ENCODE measurements at regions not wholly inside any gene's neighbourhood (a gene's known extent, or its start where the extent isn't known, plus 50 kb on each side); places are given as distances from the start of the nearest gene placed in this dataset.

DNA sequence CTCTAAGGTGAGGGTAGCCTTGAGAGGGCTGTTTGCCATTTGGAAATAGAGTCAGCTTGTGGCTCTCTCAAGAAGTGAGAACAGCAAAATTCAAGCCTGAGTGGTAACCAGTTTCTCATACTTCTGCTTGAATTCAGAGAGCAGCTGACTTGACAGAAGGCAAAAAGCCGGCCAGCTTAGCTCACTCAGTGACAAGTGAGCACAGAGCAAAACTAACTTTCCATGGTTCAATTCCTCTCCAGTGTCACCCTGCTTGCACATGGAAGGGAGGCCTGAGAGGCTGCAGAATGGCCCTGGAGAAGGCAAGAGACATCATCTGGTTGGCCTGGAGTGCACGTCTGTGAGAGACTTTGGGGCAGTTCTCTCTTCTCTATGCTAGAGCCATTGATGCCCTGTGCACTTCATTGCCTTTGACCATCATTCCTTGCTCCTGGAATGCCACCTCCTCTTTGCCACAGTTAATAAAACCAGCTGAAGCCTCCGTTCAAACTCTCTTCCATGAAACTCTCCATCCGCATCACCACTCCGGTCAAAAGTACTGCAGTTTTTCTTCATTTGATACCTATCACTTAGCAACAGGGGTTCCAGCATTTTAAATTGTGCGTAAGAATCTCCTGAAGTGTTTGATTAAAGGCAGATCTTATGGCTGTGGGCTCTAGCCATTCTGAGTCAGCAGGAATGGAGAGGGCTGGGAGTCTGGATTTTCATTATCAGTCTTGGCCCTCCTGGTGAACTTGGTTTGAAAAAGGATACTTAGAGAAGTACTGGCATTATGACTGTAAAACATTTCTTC lies 69.8 kb upstream of the PIK3CG start:
- Histone ChIP-seq H3K27me3 (no peaks in the 10 kb centered on the region), H3K36me3 (no peaks in the 10 kb centered on the region), H3K4me3 (no peak overlapping the region), H3K27ac (no peak overlapping the region), H3K9me3 (replicated peaks) (no peaks in the 10 kb centered on the region), H3K4me1 (no peaks in the 10 kb centered on the region; the same call in 1 of the 2 replicates)
- no peak for DNase-seq

DNA sequence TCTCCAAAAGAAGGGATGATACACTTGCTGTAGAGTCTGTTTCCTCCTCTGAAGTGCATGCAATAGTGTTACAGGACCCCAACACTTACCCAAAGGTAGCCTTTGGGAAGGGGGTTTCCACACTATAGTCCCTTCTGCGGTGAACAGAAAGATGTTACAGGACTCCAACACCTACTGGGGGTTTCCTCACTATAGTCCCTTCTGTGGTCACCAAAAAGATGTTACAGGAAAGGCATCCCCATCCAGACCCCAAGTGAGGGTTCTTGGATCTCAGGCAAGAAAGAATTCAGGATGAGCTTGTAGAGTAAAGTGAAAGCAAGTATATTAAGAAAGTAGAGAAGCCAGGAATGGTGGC lies 69.2 kb upstream of the PIK3CG start:
- Histone ChIP-seq H3K9me3 (replicated peaks) (no peaks in the 10 kb centered on the region), H3K4me3 (no peak overlapping the region), H3K36me3 (no peaks in the 10 kb centered on the region), H3K27ac (no peak overlapping the region), H3K4me1 (no peaks in the 10 kb centered on the region; the same call in 1 of the 2 replicates), H3K27me3 (no peaks in the 10 kb centered on the region)
- DNase-seq: no peak

DNA sequence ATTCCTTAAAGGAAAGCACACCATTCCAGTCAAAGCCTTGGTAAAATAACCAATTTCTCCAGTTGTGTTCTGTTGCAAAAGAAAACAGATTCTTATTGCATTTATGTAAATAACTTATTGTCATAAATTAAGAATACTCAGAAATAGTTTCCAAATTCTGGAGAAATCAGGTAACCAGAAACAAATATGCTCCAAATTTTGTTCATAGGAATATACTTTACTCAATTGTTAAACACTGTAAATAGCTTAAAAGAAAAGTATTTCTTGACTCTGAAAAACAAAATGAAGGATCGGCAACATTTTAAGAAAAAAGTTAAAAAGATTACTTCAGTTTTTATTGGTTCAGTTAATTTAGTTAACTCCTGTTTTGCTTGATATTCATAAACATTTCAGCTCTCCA lies 67.1 kb upstream of the PIK3CG start:
- Histone ChIP-seq H3K4me1 (no peaks in the 10 kb centered on the region; the same call in 1 of the 2 replicates), H3K4me3 (no peak overlapping the region), H3K27me3 (no peaks in the 10 kb centered on the region), H3K27ac (no peak overlapping the region), H3K36me3 (no peaks in the 10 kb centered on the region), H3K9me3 (replicated peaks) (no peaks in the 10 kb centered on the region)
- DNase-seq: no peak

DNA sequence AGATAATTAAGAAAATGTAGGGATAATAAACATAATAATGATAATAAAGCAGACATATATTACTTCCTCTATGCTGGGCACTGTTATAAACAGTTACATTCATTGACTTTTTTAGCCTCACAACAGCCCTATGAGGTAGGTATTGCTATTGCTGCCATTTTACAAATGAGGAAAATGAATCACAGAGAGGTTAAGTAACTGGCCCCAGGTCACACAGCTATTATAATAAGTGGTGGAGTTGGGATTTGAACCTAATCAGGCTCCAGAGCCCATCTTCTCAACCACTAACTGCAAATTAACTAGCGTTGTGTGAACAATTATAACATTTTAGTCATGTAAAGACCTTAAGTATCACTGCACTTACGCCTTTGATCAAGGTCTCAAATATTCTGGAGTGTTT lies 62.5 kb upstream of the PIK3CG start:
- no peak for DNase-seq
- no peaks in the 10 kb centered on the region for H3K9me3 ChIP-seq (replicated peaks)
- no peaks in the 10 kb centered on the region for H3K4me1 ChIP-seq
- H3K36me3 ChIP-seq: no peaks in the 10 kb centered on the region
- no peak overlapping the region for H3K27ac ChIP-seq
- no peak overlapping the region for H3K4me3 ChIP-seq
- H3K27me3 ChIP-seq: no peaks in the 10 kb centered on the region

DNA sequence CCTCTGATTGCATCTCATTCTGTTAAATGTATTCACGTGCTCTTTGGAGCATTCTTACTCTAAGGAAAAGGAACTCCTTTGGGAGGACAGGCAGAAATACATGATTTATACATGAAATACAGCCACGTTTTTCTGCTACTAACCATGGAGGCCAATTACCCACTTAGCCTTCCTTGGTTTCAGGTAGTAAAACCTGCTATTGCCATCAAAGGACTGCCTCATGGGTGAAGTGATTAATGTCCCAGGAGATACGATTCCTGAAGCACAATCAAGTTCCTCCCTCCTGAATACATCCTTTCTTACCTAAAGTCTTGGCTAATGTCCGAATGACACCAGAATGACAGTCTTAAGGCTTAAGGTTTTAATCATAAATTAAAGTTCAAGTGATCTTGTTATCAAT lies 58.5 kb upstream of the PIK3CG start:
- Histone ChIP-seq H3K4me1 (no peaks in the 10 kb centered on the region), H3K27ac (no peak overlapping the region), H3K27me3 (no peaks in the 10 kb centered on the region), H3K9me3 (replicated peaks) (no peaks in the 10 kb centered on the region), H3K4me3 (no peak overlapping the region), H3K36me3 (no peaks in the 10 kb centered on the region)
- DNase-seq: no peak

DNA sequence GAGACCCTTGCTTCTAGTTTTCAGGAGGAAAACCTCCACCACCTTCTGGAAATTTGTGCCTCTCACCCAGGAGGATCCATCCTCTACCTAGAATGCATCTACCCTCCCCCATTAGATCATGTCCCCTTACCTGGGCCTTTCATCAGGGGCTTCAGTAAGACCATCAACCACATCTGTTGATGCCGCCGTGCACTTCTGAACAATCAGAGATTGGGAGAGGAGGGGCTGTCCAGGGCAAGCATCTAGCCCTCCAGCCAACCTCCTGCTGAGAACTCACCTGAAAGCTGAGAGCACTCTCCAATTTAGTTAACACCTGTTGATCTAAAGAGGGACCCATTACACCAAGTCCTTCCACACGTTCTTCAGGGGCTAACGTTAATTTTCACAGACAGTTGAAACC lies 57.6 kb upstream of the PIK3CG start:
- DNase-seq: no peak
- no peaks in the 10 kb centered on the region for H3K36me3 ChIP-seq
- H3K4me1 ChIP-seq: no peaks in the 10 kb centered on the region
- no peaks in the 10 kb centered on the region for H3K9me3 ChIP-seq (replicated peaks)
- H3K27ac ChIP-seq: no peak overlapping the region
- H3K4me3 ChIP-seq: no peak overlapping the region
- H3K27me3 ChIP-seq: no peaks in the 10 kb centered on the region

DNA sequence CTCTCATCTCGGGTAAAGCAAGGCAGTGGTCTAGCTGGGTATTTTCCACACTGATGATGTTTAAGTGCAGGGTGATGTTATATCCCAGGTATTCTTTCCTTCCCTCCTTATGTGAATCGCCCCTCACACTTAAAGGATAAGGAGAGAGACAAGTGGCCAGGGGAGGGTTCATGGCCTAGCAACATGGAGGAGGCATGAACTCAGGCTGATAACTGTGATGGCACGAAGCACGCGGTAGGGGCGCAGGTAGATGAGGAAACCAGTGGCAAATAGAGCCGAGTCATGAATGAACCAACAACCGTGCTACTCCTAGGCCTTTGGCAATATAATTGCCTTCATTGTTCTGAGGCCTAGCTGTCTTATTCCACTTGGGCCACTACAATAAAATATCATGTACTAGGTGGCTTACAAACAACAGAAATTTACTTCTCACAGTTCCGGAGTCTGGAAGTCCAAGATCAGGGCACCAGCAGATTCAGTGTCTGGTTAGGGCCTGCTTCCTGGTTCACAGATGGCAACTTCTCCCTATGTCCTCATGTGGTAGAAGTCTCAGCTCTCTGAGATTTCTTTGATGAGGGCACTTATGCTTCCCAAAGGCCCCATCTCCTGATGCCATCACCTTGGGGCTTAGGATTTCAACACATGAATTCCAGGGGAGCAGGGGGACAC lies 56.0 kb upstream of the PIK3CG start:
- Histone ChIP-seq H3K27me3 (no peaks in the 10 kb centered on the region), H3K4me1 (no peaks in the 10 kb centered on the region), H3K27ac (no peak overlapping the region), H3K36me3 (no peaks in the 10 kb centered on the region), H3K4me3 (no peak overlapping the region), H3K9me3 (replicated peaks) (no peaks in the 10 kb centered on the region)
- DNase-seq: no peak

DNA sequence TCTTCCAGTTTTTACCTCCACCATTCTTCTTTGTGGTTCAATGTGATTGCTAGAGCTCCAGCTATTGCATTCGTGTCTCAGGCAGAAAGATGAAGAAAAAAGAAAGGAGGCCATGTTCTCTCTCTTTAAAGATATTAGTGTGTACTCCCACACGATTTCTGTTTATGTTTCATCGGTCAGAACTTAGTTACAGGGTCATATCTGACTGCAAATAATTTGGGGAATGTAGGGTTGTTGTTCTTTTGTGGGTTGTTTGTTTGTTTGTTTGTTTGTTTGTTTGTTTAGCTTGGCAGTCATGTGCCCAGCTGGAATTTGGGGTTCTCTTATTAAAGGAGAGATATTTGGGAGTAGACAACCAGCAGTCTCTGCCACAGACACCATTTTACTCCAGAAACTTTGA lies 53.6 kb upstream of the PIK3CG start:
- Histone ChIP-seq H3K4me3 (no peak overlapping the region), H3K36me3 (no peaks in the 10 kb centered on the region), H3K27ac (no peak overlapping the region), H3K9me3 (replicated peaks) (no peaks in the 10 kb centered on the region), H3K27me3 (no peaks in the 10 kb centered on the region), H3K4me1 (no peaks in the 10 kb centered on the region)
- DNase-seq: no peak

DNA sequence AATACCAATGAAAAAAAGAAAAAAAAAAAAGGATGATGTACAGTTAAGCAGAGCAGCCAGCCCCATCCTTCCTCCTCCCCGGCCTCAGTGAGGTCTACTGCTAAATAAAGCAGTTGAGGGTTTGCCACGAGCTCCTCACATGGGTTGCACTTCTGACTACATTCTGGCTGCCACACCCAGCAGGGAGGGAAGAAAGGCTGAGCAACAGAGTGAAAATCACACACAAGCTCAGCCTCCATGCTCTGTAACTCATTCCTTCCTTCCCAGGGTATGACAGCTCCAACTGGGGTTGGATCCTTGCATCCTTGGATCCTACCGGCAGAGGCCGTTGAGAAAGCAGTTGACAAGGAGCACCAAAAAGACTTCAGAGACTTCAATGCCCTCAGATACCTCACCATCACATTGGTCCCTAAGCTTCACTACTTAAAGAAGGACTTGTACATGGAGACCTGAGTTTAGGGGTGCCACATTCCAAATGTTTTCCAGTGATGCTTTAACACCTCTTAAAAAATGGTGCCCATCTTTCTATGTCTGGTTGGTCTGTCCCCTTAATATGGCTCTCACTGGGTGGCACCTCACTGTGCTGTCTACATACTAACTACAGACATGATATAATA lies 52.9 kb upstream of the PIK3CG start:
- Histone ChIP-seq H3K27me3 (no peaks in the 10 kb centered on the region), H3K9me3 (replicated peaks) (no peaks in the 10 kb centered on the region), H3K4me1 (no peaks in the 10 kb centered on the region), H3K4me3 (no peak overlapping the region), H3K36me3 (no peaks in the 10 kb centered on the region), H3K27ac (no peak overlapping the region)
- no peak for DNase-seq

DNA sequence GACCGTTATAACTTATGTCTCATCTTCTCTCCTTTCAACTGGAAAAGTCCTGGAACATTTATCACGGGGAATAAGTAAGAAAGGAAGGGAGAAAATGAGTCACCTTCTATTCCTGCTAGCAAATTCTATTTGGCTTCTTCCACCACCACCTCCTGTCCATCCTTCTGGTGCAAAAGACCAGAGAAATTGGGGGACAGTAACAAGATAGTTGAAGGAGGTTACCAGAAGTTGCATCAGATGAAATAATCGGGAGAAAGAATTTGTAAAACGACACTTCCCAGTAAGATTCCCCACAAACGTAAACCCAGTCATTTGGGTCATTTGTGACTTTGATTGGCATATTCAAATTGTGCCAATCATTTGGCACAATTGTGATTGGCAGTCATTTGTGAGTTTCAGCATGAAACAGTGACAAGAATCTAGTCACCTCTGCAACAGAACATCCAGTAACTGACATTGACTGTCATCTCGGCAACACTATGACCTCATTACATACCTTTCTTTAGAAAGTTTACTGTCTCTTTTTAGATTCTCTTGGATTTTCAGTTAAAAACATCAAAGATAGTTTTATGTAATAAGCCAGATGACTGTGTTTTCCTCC lies 51.3 kb upstream of the PIK3CG start:
- H3K9me3 ChIP-seq (replicated peaks): no peaks in the 10 kb centered on the region
- no peaks in the 10 kb centered on the region for H3K4me1 ChIP-seq
- H3K27me3 ChIP-seq: no peaks in the 10 kb centered on the region
- no peaks in the 10 kb centered on the region for H3K36me3 ChIP-seq
- no peak overlapping the region for H3K4me3 ChIP-seq
- no peak for DNase-seq
- no peak overlapping the region for H3K27ac ChIP-seq

DNA sequence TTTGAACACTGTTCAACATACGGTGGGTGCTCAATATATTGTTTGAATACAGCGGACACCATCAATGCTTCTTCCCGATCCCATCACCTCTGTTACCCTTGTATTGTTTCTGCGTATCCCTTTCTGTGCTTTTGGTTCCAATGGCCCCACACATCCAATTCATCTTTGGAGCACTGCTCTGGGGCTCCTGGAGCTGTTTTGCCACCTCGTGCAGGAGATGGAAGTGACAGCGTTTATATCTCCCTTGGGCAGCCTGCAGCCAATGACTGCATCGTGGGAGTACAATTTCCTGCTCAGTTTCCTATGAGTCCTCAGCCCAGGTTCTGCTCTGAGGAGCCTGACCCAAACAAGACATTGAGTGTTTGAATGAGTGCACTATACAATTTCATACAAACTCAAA lies 50.2 kb upstream of the PIK3CG start:
- DNase-seq: no peak
- no peak overlapping the region for H3K27ac ChIP-seq
- no peak overlapping the region for H3K4me3 ChIP-seq
- H3K36me3 ChIP-seq: no peaks in the 10 kb centered on the region
- no peaks in the 10 kb centered on the region for H3K27me3 ChIP-seq
- H3K9me3 ChIP-seq (replicated peaks): no peaks in the 10 kb centered on the region
- no peaks in the 10 kb centered on the region for H3K4me1 ChIP-seq

Measured in SJCRH30 (cell line).